ENCODE measurements at regions not wholly inside any gene's neighbourhood (a gene's known extent, or its start where the extent isn't known, plus 50 kb on each side); places are given as distances from the start of the nearest gene placed in this dataset.

DNA sequence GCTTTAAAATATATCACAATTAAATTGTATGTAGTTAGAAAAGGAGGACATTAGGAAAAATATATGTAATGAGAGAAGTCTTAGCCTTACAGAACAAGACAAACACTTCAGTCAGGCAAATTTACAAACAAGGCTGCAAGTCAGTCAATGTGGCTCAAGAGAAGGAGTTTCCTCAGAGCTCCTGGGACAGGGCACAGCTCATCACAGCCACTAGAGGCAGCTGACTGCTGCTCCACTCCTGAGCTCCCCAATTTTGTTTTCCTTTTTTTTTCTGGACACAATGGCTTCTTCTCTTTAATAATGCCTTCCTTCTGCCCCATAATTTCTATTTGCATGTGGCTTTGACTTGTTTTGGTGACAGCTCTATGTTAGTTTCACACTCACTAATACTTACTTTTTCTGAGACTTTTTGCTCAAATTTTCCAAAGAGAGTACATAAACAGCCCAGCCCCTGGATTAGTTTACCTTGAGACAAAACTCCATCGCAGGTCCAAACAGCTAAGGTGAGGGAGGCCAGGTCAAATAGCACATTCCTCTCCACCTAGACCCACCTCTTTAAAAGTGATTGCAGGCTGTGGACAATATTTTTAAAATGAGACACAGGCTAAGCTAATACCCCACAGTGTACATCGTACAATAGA, 850.4 kb upstream of the FRG1 start:
- Histone ChIP-seq H3K4me1 (ENCODE audit: control insufficient read depth in 2 of 2, insufficient read depth in 2 of 2, low read length in 2 of 2) (no peaks in the 10 kb centered on the region), H3K36me3 (ENCODE audit: control insufficient read depth in 2 of 3, insufficient read depth in 3 of 3, low read length in 3 of 3) (no peaks in the 10 kb centered on the region), H3K4me3 (ENCODE audit: low read length) (no peak overlapping the region), H3K27me3 (ENCODE audit: control insufficient read depth in 2 of 2, insufficient read depth in 2 of 2, low read length in 2 of 2) (no peaks in the 10 kb centered on the region), H3K27ac (ENCODE audit: low read depth, low read length) (no peak overlapping the region), H3K9me3 (ENCODE audit: control insufficient read depth in 2 of 3, low read length in 3 of 3) (no peaks in the 10 kb centered on the region)
- H3K27me3 Mint-ChIP-seq, result no peaks in the 10 kb centered on the region
- POLR2A ChIA-PET, result no interaction called here
- ATAC-seq, result no peak
- H3K9me3 Mint-ChIP-seq, result peaks cover 0 to 13% (median 3%) of the 10 kb centered on the region in 11 donors
- no peak for DNase-seq
- H3K27ac Mint-ChIP-seq, result no peak overlapping the region
- no peak overlapping the region for H3K4me3 Mint-ChIP-seq
- intact Hi-C loops (cut with micrococcal nuclease), result no loop called here
- H3K36me3 Mint-ChIP-seq, result no peaks in the 10 kb centered on the region
- CTCF ChIA-PET, result no interaction called here
- no peaks in the 10 kb centered on the region for H3K4me1 Mint-ChIP-seq

- Mint-ChIP-seq H3K27ac (no peak overlapping the region), H3K4me3 (no peak overlapping the region), H3K36me3 (no peaks in the 10 kb centered on the region), H3K9me3 (peaks cover 0 to 13% (median 5%) of the 10 kb centered on the region in 11 donors), H3K4me1 (no peaks in the 10 kb centered on the region), H3K27me3 (no peaks in the 10 kb centered on the region)
- intact Hi-C loops (cut with micrococcal nuclease), result no loop called here
- Histone ChIP-seq H3K4me3 (ENCODE audit: low read length) (no peak overlapping the region), H3K9me3 (ENCODE audit: control insufficient read depth in 2 of 3, low read length in 3 of 3) (no peaks in the 10 kb centered on the region), H3K36me3 (ENCODE audit: control insufficient read depth in 2 of 3, insufficient read depth in 3 of 3, low read length in 3 of 3) (no peaks in the 10 kb centered on the region), H3K27ac (ENCODE audit: low read depth, low read length) (no peak overlapping the region), H3K4me1 (ENCODE audit: control insufficient read depth in 2 of 2, insufficient read depth in 2 of 2, low read length in 2 of 2) (no peaks in the 10 kb centered on the region), H3K27me3 (ENCODE audit: control insufficient read depth in 2 of 2, insufficient read depth in 2 of 2, low read length in 2 of 2) (no peaks in the 10 kb centered on the region)
- ATAC-seq, result no peak
- ChIA-PET POLR2A (no interaction called here), CTCF (no interaction called here)
- DNase-seq, result no peak
Observed at GRCh38 chr4:189092581-189092980, 848.1 kb upstream of the FRG1 start.

- Histone ChIP-seq H3K4me3 (ENCODE audit: low read length) (no peak overlapping the region), H3K27ac (ENCODE audit: low read depth, low read length) (no peak overlapping the region), H3K36me3 (ENCODE audit: control insufficient read depth in 2 of 3, insufficient read depth in 3 of 3, low read length in 3 of 3) (no peaks in the 10 kb centered on the region), H3K27me3 (ENCODE audit: control insufficient read depth in 2 of 2, insufficient read depth in 2 of 2, low read length in 2 of 2) (no peaks in the 10 kb centered on the region), H3K4me1 (ENCODE audit: control insufficient read depth in 2 of 2, insufficient read depth in 2 of 2, low read length in 2 of 2) (no peaks in the 10 kb centered on the region), H3K9me3 (ENCODE audit: control insufficient read depth in 2 of 3, low read length in 3 of 3) (no peaks in the 10 kb centered on the region)
- Mint-ChIP-seq H3K4me3 (no peak overlapping the region), H3K9me3 (peaks cover 0 to 18% (median 6%) of the 10 kb centered on the region in 11 donors), H3K27me3 (no peaks in the 10 kb centered on the region), H3K4me1 (no peaks in the 10 kb centered on the region), H3K36me3 (no peaks in the 10 kb centered on the region), H3K27ac (no peak overlapping the region)
- ATAC-seq, result no peak
- POLR2A ChIA-PET, result no interaction called here
- DNase-seq, result no peak
- intact Hi-C loops (cut with micrococcal nuclease), result no loop called here
- CTCF ChIA-PET, result no interaction called here
Observed at GRCh38 chr4:189096108-189096507, 844.6 kb upstream of the FRG1 start.

DNA sequence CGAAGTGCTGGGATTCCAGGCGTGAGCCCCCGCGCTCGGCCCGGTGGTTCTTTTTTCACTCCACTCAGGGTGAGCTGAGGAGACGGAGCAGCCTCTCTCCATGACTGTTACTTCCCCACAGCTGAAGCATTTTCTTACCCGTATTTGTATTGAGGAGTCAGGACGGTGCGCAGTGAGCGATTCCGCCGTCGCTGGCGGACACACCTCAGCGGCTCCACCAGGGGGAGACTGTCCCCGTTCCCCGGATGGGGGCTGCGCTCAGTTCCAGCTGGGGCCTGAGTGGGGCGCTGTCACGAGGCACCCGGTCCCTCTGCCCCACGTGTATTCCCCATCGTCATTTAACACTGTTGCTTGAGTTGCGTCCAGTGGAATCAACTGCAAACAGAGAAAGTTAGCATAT, 844.0 kb upstream of the FRG1 start:
- Histone ChIP-seq H3K27me3 (ENCODE audit: control insufficient read depth in 2 of 2, insufficient read depth in 2 of 2, low read length in 2 of 2) (no peaks in the 10 kb centered on the region), H3K9me3 (ENCODE audit: control insufficient read depth in 2 of 3, low read length in 3 of 3) (no peaks in the 10 kb centered on the region), H3K4me1 (ENCODE audit: control insufficient read depth in 2 of 2, insufficient read depth in 2 of 2, low read length in 2 of 2) (no peaks in the 10 kb centered on the region), H3K27ac (ENCODE audit: low read depth, low read length) (no peak overlapping the region), H3K4me3 (ENCODE audit: low read length) (no peak overlapping the region), H3K36me3 (ENCODE audit: control insufficient read depth in 2 of 3, insufficient read depth in 3 of 3, low read length in 3 of 3) (no peaks in the 10 kb centered on the region)
- ATAC-seq (no peak), DNase-seq (no peak)
- CTCF ChIA-PET, result no interaction called here
- intact Hi-C loops (cut with micrococcal nuclease), result no loop called here
- no peaks in the 10 kb centered on the region for H3K4me1 Mint-ChIP-seq
- H3K27me3 Mint-ChIP-seq, result no peaks in the 10 kb centered on the region
- peaks cover 0 to 18% (median 6%) of the 10 kb centered on the region in 11 donors for H3K9me3 Mint-ChIP-seq
- H3K36me3 Mint-ChIP-seq, result no peaks in the 10 kb centered on the region
- H3K4me3 Mint-ChIP-seq, result no peak overlapping the region
- no peak overlapping the region for H3K27ac Mint-ChIP-seq
- POLR2A ChIA-PET, result no interaction called here

DNA sequence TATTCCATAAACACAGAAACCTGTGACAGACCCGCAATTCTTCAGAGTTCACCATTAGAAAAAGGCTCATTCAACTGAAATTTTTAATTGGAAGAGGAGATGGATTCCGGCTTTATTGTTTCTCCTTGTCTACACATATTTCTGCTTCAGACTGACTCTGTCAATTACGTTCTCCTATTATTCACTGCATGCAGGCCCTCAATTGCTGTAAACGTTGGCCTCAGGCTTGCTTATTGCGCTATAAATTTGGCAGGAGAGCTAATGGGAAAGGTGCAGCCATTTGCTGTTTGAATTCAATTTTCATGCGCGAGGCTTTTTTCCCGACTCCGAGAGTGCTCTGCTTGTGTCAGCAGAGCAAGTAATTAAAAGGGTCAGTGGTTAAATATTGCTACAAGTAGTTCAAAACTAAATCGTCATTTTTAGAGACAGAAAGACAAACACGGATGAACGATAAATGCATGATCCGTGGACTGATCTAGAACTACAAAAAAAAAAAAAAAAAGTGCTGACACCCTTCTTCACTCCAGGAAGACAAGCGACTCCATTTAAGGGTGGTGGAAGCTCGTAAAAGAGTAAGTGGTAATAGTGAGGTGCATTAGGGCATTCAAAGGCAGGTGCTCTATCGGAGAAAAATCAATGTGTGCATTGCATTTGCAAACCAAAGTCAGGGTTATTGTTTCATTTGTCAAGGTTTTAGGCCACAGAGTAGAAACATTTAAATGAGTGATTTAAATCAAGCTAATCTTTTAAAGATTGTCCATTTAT, 841.6 kb upstream of the FRG1 start:
- POLR2A ChIA-PET, result no interaction called here
- Histone ChIP-seq H3K4me3 (ENCODE audit: low read length) (no peak overlapping the region), H3K27ac (ENCODE audit: low read depth, low read length) (no peak overlapping the region), H3K9me3 (ENCODE audit: control insufficient read depth in 2 of 3, low read length in 3 of 3) (no peaks in the 10 kb centered on the region), H3K36me3 (ENCODE audit: control insufficient read depth in 2 of 3, insufficient read depth in 3 of 3, low read length in 3 of 3) (no peaks in the 10 kb centered on the region), H3K4me1 (ENCODE audit: control insufficient read depth in 2 of 2, insufficient read depth in 2 of 2, low read length in 2 of 2) (no peaks in the 10 kb centered on the region), H3K27me3 (ENCODE audit: control insufficient read depth in 2 of 2, insufficient read depth in 2 of 2, low read length in 2 of 2) (no peaks in the 10 kb centered on the region)
- no peaks in the 10 kb centered on the region for H3K4me1 Mint-ChIP-seq
- DNase-seq, result no peak
- CTCF ChIA-PET, result no interaction called here
- H3K27me3 Mint-ChIP-seq, result no peaks in the 10 kb centered on the region
- intact Hi-C loops (cut with micrococcal nuclease), result no loop called here
- H3K9me3 Mint-ChIP-seq, result peaks cover 0 to 13% (median 5%) of the 10 kb centered on the region in 11 donors
- no peak overlapping the region for H3K4me3 Mint-ChIP-seq
- no peak for ATAC-seq
- no peak overlapping the region for H3K27ac Mint-ChIP-seq
- no peaks in the 10 kb centered on the region for H3K36me3 Mint-ChIP-seq

GRCh38 chr4:189113389-189113888, 827.2 kb upstream of the FRG1 start:
- ChIA-PET CTCF (no interaction called here), POLR2A (no interaction called here)
- Histone ChIP-seq H3K27ac (ENCODE audit: low read depth, low read length) (no peak overlapping the region), H3K27me3 (ENCODE audit: control insufficient read depth in 2 of 2, insufficient read depth in 2 of 2, low read length in 2 of 2) (no peaks in the 10 kb centered on the region), H3K4me1 (ENCODE audit: control insufficient read depth in 2 of 2, insufficient read depth in 2 of 2, low read length in 2 of 2) (no peaks in the 10 kb centered on the region), H3K4me3 (ENCODE audit: low read length) (no peak overlapping the region), H3K36me3 (ENCODE audit: control insufficient read depth in 2 of 3, insufficient read depth in 3 of 3, low read length in 3 of 3) (no peaks in the 10 kb centered on the region), H3K9me3 (ENCODE audit: control insufficient read depth in 2 of 3, low read length in 3 of 3) (peaks cover 0 to 4% (median 0%) of the 10 kb centered on the region in 3 experiments)
- no peak overlapping the region for H3K4me3 Mint-ChIP-seq
- H3K27ac Mint-ChIP-seq, result no peak overlapping the region
- no peaks in the 10 kb centered on the region for H3K27me3 Mint-ChIP-seq
- H3K36me3 Mint-ChIP-seq, result peaks cover 0 to 5% (median 0%) of the 10 kb centered on the region in 5 donors
- ATAC-seq (no peak), DNase-seq (no peak)
- peaks cover 0 to 8% (median 3%) of the 10 kb centered on the region in 11 donors for H3K9me3 Mint-ChIP-seq
- no peaks in the 10 kb centered on the region for H3K4me1 Mint-ChIP-seq
- intact Hi-C loops (cut with micrococcal nuclease), result no loop called here

- Mint-ChIP-seq H3K27me3 (no peaks in the 10 kb centered on the region), H3K9me3 (peaks cover 3 to 21% (median 9%) of the 10 kb centered on the region in 11 donors), H3K4me3 (no peak overlapping the region), H3K4me1 (no peaks in the 10 kb centered on the region), H3K27ac (no peak overlapping the region), H3K36me3 (peaks cover 0 to 5% (median 0%) of the 10 kb centered on the region in 5 donors)
- no peak for DNase-seq
- Histone ChIP-seq H3K9me3 (ENCODE audit: control insufficient read depth in 2 of 3, low read length in 3 of 3) (peaks cover 0 to 4% (median 0%) of the 10 kb centered on the region in 3 experiments), H3K4me1 (ENCODE audit: control insufficient read depth in 2 of 2, insufficient read depth in 2 of 2, low read length in 2 of 2) (no peaks in the 10 kb centered on the region), H3K36me3 (ENCODE audit: control insufficient read depth in 2 of 3, insufficient read depth in 3 of 3, low read length in 3 of 3) (no peaks in the 10 kb centered on the region), H3K27me3 (ENCODE audit: control insufficient read depth in 2 of 2, insufficient read depth in 2 of 2, low read length in 2 of 2) (no peaks in the 10 kb centered on the region), H3K27ac (ENCODE audit: low read depth, low read length) (no peak overlapping the region), H3K4me3 (ENCODE audit: low read length) (no peak overlapping the region)
- CTCF ChIA-PET, result no interaction called here
- intact Hi-C loops (cut with micrococcal nuclease), result no loop called here
- no peak for ATAC-seq
- POLR2A ChIA-PET, result no interaction called here
Observed at GRCh38 chr4:189117426-189117825, 823.2 kb upstream of the FRG1 start.
